DND-41 (cell line): ENCODE measurements at regions not wholly inside any gene's neighbourhood (a gene's known extent, or its start where the extent isn't known, plus 50 kb on each side); places are given as distances from the start of the nearest gene placed in this dataset.

Experiments
- ATAC-seq: fragments of 200-7000 bp; cut with Tn5 transposase; 3 replicates; pipeline ENCODE4 v1.9.1; 2021; ENCODE audit warnings: low read depth; ENCODE audit not compliant: insufficient read depth
- DNase-seq: peaks from one replicate; pipeline ENCODE4 v3.0.0-alpha.2; 2020
- H2AFZ ChIP-seq: 2 replicates; pipeline ENCODE4 v1.6.0; 2012; ENCODE audit warnings: low read depth, low read length
- H3K27ac ChIP-seq: 2 replicates; pipeline ENCODE4 v1.5.1; 2012; ENCODE audit warnings: low read length, inconsistent platforms
- H3K27me3 ChIP-seq: fragments of 200-600 bp; sonication (generic); 2 replicates; pipeline ENCODE4 v1.6.0; 2012; ENCODE audit warnings: low read length, mild to moderate bottlenecking, inconsistent platforms; ENCODE audit not compliant: insufficient read depth, poor library complexity
- H3K36me3 ChIP-seq: 2 replicates; pipeline ENCODE4 v1.5.1; 2012; ENCODE audit warnings: low read length, inconsistent platforms; ENCODE audit not compliant: insufficient read depth
- H3K4me1 ChIP-seq: 2 replicates; pipeline ENCODE4 v1.5.1; 2012; ENCODE audit warnings: mild to moderate bottlenecking, low read length; ENCODE audit not compliant: insufficient read depth
- H3K4me2 ChIP-seq: 2 replicates; pipeline ENCODE4 v1.6.0; 2012; ENCODE audit warnings: mild to moderate bottlenecking, moderate library complexity, low read length, inconsistent platforms; ENCODE audit not compliant: insufficient read depth
- H3K4me3 ChIP-seq, 2 experiments: fragments of 200-600 bp in 1 of 2; shearing (Covaris generic) in 1 of 2; 2 replicates each; pipeline ENCODE4 v1.5.1; 2012 to 2016; ENCODE audit warnings: inconsistent platforms in 2 of 2, low read length in 2 of 2, mild to moderate bottlenecking in 2 of 2, low read depth in 1 of 2, moderate library complexity in 1 of 2
- H3K79me2 ChIP-seq: 2 replicates; pipeline ENCODE4 v1.6.0; 2012; ENCODE audit warnings: low read length, inconsistent platforms; ENCODE audit not compliant: insufficient read depth
- H3K9ac ChIP-seq: 2 replicates; pipeline ENCODE4 v1.6.0; 2012; ENCODE audit warnings: low read depth, mild to moderate bottlenecking, inconsistent platforms, low read length, moderate library complexity
- H3K9me3 ChIP-seq: 2 replicates; pipeline ENCODE4 v1.5.1; 2012; ENCODE audit warnings: low read length, moderate library complexity, mild to moderate bottlenecking, inconsistent platforms; ENCODE audit not compliant: insufficient read depth, severe bottlenecking
- H4K20me1 ChIP-seq: 2 replicates; pipeline ENCODE4 v1.6.0; 2012; ENCODE audit warnings: low read length; ENCODE audit not compliant: insufficient read depth
- CTCF ChIP-seq: IDR thresholded peaks from 2 replicates; pipeline ENCODE4 v1.5.1; 2012; ENCODE audit warnings: borderline replicate concordance, low read length, moderate library complexity, mild to moderate bottlenecking; ENCODE audit not compliant: poor library complexity, severe bottlenecking; ENCODE audit errors: extremely low read depth
- EZH2 ChIP-seq: IDR thresholded peaks from 3 replicates; pipeline ENCODE4 v1.6.1; 2012; ENCODE audit warnings: borderline replicate concordance, low read depth, mild to moderate bottlenecking, moderate library complexity, low read length, inconsistent platforms; ENCODE audit not compliant: severe bottlenecking

GRCh38 chr6:90350689-90351554 lies 54.3 kb upstream of the BACH2 start:
- Histone ChIP-seq H3K27ac (peak overlapping the region; percentile 83), H2AFZ (peak overlapping the region; percentile 74), H3K9ac (peak overlapping the region; percentile 45), H3K79me2 (no peaks in the 10 kb centered on the region), H3K36me3 (no peaks in the 10 kb centered on the region), H3K4me2 (peak overlapping the region; percentile 48), H3K27me3 (no peaks in the 10 kb centered on the region), H4K20me1 (no peaks in the 10 kb centered on the region), H3K4me3 (peak overlapping the region in 1 of 2 experiments; percentile 18; a peak in 1 of 4 replicates), H3K4me1 (peaks cover 25% of the 10 kb centered on the region), H3K9me3 (no peaks in the 10 kb centered on the region)
- no peak for TF ChIP-seq EZH2
- no peak for TF ChIP-seq CTCF
- ATAC-seq (peak; percentile 86), DNase-seq (peak; percentile 70)

- Histone ChIP-seq H3K79me2 (no peaks in the 10 kb centered on the region), H2AFZ (no peak overlapping the region), H3K27me3 (no peaks in the 10 kb centered on the region), H3K4me1 (peaks cover 24% of the 10 kb centered on the region), H3K27ac (no peak overlapping the region), H3K9ac (no peak overlapping the region), H3K9me3 (no peaks in the 10 kb centered on the region), H4K20me1 (no peaks in the 10 kb centered on the region), H3K4me3 (no peak overlapping the region), H3K4me2 (no peak overlapping the region), H3K36me3 (no peaks in the 10 kb centered on the region)
- TF ChIP-seq CTCF (no peak), EZH2 (no peak)
- no peak for DNase-seq
- no peak for ATAC-seq
Measured at GRCh38 chr6:90347411-90347851, 50.8 kb upstream of the BACH2 start.

GRCh38 chr6:90346729-90347128 lies 50.1 kb upstream of the BACH2 start:
- Histone ChIP-seq H3K4me3 (no peak overlapping the region), H3K4me1 (peaks cover 17% of the 10 kb centered on the region), H3K27ac (no peak overlapping the region), H3K9me3 (no peaks in the 10 kb centered on the region), H3K79me2 (no peaks in the 10 kb centered on the region), H3K9ac (no peak overlapping the region), H3K27me3 (no peaks in the 10 kb centered on the region), H2AFZ (no peak overlapping the region), H4K20me1 (no peaks in the 10 kb centered on the region), H3K4me2 (no peak overlapping the region), H3K36me3 (no peaks in the 10 kb centered on the region)
- TF ChIP-seq CTCF, result no peak
- TF ChIP-seq EZH2, result no peak
- no peak for DNase-seq
- ATAC-seq, result no peak
